ENCODE measurements at regions not wholly inside any gene's neighbourhood (a gene's known extent, or its start where the extent isn't known, plus 50 kb on each side); places are given as distances from the start of the nearest gene placed in this dataset.
"Not testable (repeated sequence)": the region's sequence is repeated elsewhere in the genome, so short reads cannot be mapped to it uniquely, and the experiment has no call there.

DNA sequence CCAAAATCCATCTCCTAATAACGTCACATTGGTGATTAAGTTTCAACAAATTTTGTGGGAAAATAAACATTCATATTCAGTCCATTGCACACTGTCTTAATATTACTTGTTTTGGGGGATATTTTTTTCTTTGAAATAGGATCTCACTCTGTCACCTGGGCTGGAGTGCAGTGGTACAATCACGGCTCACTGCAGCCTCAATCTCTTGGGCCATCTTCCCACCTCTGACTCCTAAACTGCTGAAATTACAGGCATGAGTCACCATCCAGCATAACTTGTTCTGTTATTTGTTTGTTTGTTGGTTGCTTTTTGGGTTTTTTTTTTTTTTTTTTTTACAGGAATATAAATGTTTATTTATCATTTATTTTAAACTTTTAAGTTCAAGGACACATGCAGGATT, 556.1 kb upstream of the SLITRK6 start:
- H3K27me3 ChIP-seq (ENCODE audit: control insufficient read depth, insufficient read depth, low read length): no peaks in the 10 kb centered on the region
- no peak overlapping the region for H3K27ac ChIP-seq (ENCODE audit: low read depth, low read length)
- H3K9me3 ChIP-seq (ENCODE audit: control insufficient read depth, insufficient read depth, low read length): no peaks in the 10 kb centered on the region
- H3K4me3 ChIP-seq (ENCODE audit: low read depth, low read length): no peak overlapping the region
- ChIA-PET CTCF (no interaction called here), POLR2A (no interaction called here)
- TF ChIP-seq, protein P1, sequence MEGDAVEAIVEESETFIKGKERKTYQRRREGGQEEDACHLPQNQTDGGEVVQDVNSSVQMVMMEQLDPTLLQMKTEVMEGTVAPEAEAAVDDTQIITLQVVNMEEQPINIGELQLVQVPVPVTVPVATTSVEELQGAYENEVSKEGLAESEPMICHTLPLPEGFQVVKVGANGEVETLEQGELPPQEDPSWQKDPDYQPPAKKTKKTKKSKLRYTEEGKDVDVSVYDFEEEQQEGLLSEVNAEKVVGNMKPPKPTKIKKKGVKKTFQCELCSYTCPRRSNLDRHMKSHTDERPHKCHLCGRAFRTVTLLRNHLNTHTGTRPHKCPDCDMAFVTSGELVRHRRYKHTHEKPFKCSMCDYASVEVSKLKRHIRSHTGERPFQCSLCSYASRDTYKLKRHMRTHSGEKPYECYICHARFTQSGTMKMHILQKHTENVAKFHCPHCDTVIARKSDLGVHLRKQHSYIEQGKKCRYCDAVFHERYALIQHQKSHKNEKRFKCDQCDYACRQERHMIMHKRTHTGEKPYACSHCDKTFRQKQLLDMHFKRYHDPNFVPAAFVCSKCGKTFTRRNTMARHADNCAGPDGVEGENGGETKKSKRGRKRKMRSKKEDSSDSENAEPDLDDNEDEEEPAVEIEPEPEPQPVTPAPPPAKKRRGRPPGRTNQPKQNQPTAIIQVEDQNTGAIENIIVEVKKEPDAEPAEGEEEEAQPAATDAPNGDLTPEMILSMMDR (IDR thresholded peaks at IDR 0.05; ENCODE audit: low read depth, low read length): no peak
- DNase-seq (ENCODE audit: low read depth, low spot score): no peak

DNA sequence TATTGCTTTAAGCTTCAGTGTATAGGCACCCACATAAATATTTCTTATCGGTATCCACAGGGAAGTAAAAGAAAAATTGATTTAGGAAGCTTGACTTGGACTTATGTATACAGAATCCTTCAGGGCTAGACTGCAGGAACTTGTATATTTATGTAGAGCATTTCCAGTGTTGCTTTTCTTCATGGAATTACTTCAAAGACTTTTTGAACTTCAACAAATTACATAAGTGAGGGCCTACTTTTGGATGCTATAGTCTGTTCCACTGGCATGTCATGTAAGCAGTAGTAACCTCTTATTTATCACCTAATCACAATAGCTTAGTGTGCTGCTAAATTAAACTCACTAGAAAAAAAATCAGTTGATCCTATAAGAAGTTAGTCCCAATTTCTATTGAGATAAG, 557.9 kb upstream of the SLITRK6 start:
- H3K9me3 ChIP-seq (ENCODE audit: control insufficient read depth, insufficient read depth, low read length): no peaks in the 10 kb centered on the region
- no peaks in the 10 kb centered on the region for H3K27me3 ChIP-seq (ENCODE audit: control insufficient read depth, insufficient read depth, low read length)
- POLR2A ChIA-PET: no interaction called here
- TF ChIP-seq, protein P1 (IDR thresholded peaks at IDR 0.05; ENCODE audit: low read depth, low read length): no peak
- CTCF ChIA-PET: no interaction called here
- no peak for DNase-seq (ENCODE audit: low read depth, low spot score)
- no peak overlapping the region for H3K27ac ChIP-seq (ENCODE audit: low read depth, low read length)
- H3K4me3 ChIP-seq (ENCODE audit: low read depth, low read length): no peak overlapping the region

DNA sequence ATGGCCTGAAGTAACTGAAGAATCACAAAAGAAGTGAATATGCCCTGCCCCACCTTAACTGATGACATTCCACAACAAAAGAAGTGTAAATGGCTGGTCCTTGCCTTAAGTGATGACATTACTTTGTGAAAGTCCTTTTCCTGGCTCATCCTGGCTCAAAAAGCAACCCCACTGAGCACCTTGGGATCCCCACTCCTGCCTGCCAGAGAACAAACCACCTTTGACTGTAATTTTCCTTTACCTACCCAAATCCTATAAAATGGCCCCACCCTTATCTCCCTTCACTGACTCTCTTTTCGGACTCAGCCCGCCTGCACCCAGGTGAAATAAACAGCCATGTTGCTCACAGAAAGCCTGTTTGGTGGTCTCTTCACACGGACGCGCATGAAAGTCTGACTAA, 564.5 kb upstream of the SLITRK6 start:
- H3K27ac ChIP-seq (ENCODE audit: low read depth, low read length); H3K4me3 ChIP-seq (ENCODE audit: low read depth, low read length); CTCF ChIA-PET; H3K27me3 ChIP-seq (ENCODE audit: control insufficient read depth, insufficient read depth, low read length); POLR2A ChIA-PET; DNase-seq (ENCODE audit: low read depth, low spot score); H3K9me3 ChIP-seq (ENCODE audit: control insufficient read depth, insufficient read depth, low read length): not testable (repeated sequence)

DNA sequence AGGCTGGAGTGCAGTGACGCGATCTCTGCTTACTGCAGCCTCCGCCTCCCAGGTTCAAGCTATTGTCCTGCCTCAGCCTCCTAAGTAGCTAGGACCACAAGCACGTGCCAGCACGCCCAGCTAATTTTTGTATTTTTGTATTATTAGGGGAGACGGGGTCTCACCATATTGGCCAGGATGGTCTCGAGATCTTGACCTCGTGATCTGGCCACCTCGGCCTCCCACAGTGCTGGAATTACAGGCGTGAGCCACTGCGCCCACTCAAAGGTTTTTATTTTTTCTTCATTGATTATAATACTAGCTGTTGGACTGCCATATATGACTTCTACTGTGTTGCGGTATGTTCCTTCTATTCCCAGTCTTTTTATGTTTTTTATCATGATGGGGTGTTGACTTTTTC, 569.7 kb upstream of the SLITRK6 start:
- no peaks in the 10 kb centered on the region; the same call in 1 of the 2 replicates for H3K9me3 ChIP-seq (ENCODE audit: control insufficient read depth, insufficient read depth, low read length)
- CTCF ChIA-PET: no interaction called here
- TF ChIP-seq, protein P1 (IDR thresholded peaks at IDR 0.05; ENCODE audit: low read depth, low read length): no peak

GRCh38 chr13:86377451-86377850, 578.2 kb upstream of the SLITRK6 start:
- DNase-seq (ENCODE audit: low read depth, low spot score): no peak
- CTCF ChIA-PET: no interaction called here
- TF ChIP-seq, protein P1 (IDR thresholded peaks at IDR 0.05; ENCODE audit: low read depth, low read length): no peak
- POLR2A ChIA-PET: no interaction called here
- H3K27me3 ChIP-seq (ENCODE audit: control insufficient read depth, insufficient read depth, low read length): no peaks in the 10 kb centered on the region
- H3K27ac ChIP-seq (ENCODE audit: low read depth, low read length): no peak overlapping the region
- no peaks in the 10 kb centered on the region for H3K9me3 ChIP-seq (ENCODE audit: control insufficient read depth, insufficient read depth, low read length)
- no peak overlapping the region for H3K4me3 ChIP-seq (ENCODE audit: low read depth, low read length)

More for the DNA sequence above, 569.7 kb upstream of the SLITRK6 start:
- Histone ChIP-seq H3K27me3 (ENCODE audit: control insufficient read depth, insufficient read depth, low read length) (no peaks in the 10 kb centered on the region), H3K4me3 (ENCODE audit: low read depth, low read length) (no peak overlapping the region), H3K27ac (ENCODE audit: low read depth, low read length) (no peak overlapping the region)
- POLR2A ChIA-PET: no interaction called here
- DNase-seq (ENCODE audit: low read depth, low spot score): no peak

GRCh38 chr13:86378628-86379027, 579.4 kb upstream of the SLITRK6 start:
- TF ChIP-seq, protein P1 (IDR thresholded peaks at IDR 0.05; ENCODE audit: low read depth, low read length): no peak
- CTCF ChIA-PET: no interaction called here
- Histone ChIP-seq H3K27ac (ENCODE audit: low read depth, low read length) (no peak overlapping the region), H3K4me3 (ENCODE audit: low read depth, low read length) (no peak overlapping the region), H3K27me3 (ENCODE audit: control insufficient read depth, insufficient read depth, low read length) (no peaks in the 10 kb centered on the region), H3K9me3 (ENCODE audit: control insufficient read depth, insufficient read depth, low read length) (no peaks in the 10 kb centered on the region)
- POLR2A ChIA-PET: no interaction called here
- DNase-seq (ENCODE audit: low read depth, low spot score): no peak
